Testis (tissue), 2 donors: ENCODE measurements at regions not wholly inside any gene's neighbourhood (a gene's known extent, or its start where the extent isn't known, plus 50 kb on each side); places are given as distances from the start of the nearest gene placed in this dataset.
A peak's percentile ranks its signal among the peaks of the same experiment; 100 is the strongest.

Experiments
- DNase-seq: peaks from one replicate; pipeline ENCODE4 v3.0.0-alpha.2; 2019
- H3K27ac ChIP-seq, 2 donors: fragments of 200-600 bp; sonication (generic); one replicate each; pipeline ENCODE4 v1.5.1; 2019
- H3K27me3 ChIP-seq: fragments of 200-600 bp; sonication (generic); one replicate; pipeline ENCODE4 v1.5.1; 2019
- H3K36me3 ChIP-seq: fragments of 200-600 bp; sonication (generic); one replicate; pipeline ENCODE4 v1.5.1; 2017; ENCODE audit warnings: low read depth; ENCODE audit errors: missing control alignments
- H3K4me1 ChIP-seq: fragments of 200-600 bp; sonication (generic); one replicate; pipeline ENCODE4 v1.5.1; 2019
- H3K4me3 ChIP-seq, 2 donors: fragments of 200-600 bp; sonication (generic); one replicate each; pipeline ENCODE4 v1.5.1; 2017 to 2019
- H3K9me3 ChIP-seq: fragments of 200-600 bp; sonication (generic); one replicate; pipeline ENCODE4 v1.5.1; 2017
- POLR2A ChIP-seq: fragments of 450-650 bp; IDR thresholded peaks from one replicate; pipeline ENCODE4 v1.6.1; 2017; ENCODE audit warnings: antibody characterized with exemption, mild to moderate bottlenecking, moderate library complexity
- WGBS, 2 donors: methylation state at CpG; one replicate each; pipeline ENCODE4 v1.1.5; 2018; 5-methylcytosine and 5-hydroxymethylcytosine counted together
- intact Hi-C: fragments of 100-400 bp; cut with DNase I; formaldehyde crosslinking; loops from one replicate; pipeline ENCODE4 v1.15.1; 2023; ENCODE audit warnings: low total_unique reads
- TF ChIP-seq, protein P1 (sequence below), 3 experiments: fragments of 450-650 bp in 2 of 3; fragments of 200-600 bp in 1 of 3; sonication (generic) in 1 of 3; IDR thresholded peaks; one replicate each; pipeline ENCODE4 v1.5.1; 2016 to 2019; ENCODE audit warnings: antibody characterized with exemption in 3 of 3, mild to moderate bottlenecking in 2 of 3, moderate library complexity in 1 of 3

- intact Hi-C loops: no loop called here
- H3K4me1 ChIP-seq: no peaks in the 10 kb centered on the region
- peak; percentile 80 for DNase-seq
- H3K9me3 ChIP-seq: no peaks in the 10 kb centered on the region
- no peak overlapping the region for H3K27ac ChIP-seq
- no peak overlapping the region for H3K4me3 ChIP-seq
- whole genome bisulfite sequencing, 2 donors: 18 to 22% methylated on average over 6 of the region's 6 CpGs
- no peaks in the 10 kb centered on the region for H3K36me3 ChIP-seq
- no peak for TF ChIP-seq POLR2A
- TF ChIP-seq, protein P1, sequence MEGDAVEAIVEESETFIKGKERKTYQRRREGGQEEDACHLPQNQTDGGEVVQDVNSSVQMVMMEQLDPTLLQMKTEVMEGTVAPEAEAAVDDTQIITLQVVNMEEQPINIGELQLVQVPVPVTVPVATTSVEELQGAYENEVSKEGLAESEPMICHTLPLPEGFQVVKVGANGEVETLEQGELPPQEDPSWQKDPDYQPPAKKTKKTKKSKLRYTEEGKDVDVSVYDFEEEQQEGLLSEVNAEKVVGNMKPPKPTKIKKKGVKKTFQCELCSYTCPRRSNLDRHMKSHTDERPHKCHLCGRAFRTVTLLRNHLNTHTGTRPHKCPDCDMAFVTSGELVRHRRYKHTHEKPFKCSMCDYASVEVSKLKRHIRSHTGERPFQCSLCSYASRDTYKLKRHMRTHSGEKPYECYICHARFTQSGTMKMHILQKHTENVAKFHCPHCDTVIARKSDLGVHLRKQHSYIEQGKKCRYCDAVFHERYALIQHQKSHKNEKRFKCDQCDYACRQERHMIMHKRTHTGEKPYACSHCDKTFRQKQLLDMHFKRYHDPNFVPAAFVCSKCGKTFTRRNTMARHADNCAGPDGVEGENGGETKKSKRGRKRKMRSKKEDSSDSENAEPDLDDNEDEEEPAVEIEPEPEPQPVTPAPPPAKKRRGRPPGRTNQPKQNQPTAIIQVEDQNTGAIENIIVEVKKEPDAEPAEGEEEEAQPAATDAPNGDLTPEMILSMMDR (IDR thresholded peaks at IDR 0.05): peak; percentile 15 to 73 (median 39)
- no peaks in the 10 kb centered on the region for H3K27me3 ChIP-seq
These were observed 951.6 kb downstream of the ANKRD7 start for GRCh38 chr7:119175911-119176627.

DNA sequence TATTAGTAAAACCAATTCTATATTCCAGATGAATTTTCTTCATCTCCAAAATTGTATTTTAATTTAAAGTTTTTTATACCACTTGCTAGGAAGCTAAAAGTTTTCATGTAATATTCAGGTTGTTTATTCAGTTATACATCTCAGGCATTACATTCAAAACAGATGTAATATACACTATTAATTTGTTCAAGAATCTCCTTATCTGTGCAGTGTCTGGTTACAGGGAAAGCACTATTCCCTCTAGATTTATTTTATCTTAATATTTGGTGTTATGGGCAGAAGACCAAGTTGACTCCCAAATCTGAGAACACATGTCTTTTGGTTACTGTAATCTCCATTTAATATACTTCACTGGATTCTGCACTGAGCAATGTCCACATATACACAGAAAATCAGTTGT is 953.4 kb downstream of the ANKRD7 start:
- no peaks in the 10 kb centered on the region for H3K4me1 ChIP-seq
- H3K9me3 ChIP-seq: no peaks in the 10 kb centered on the region
- H3K27ac ChIP-seq: no peak overlapping the region
- H3K27me3 ChIP-seq: no peaks in the 10 kb centered on the region
- TF ChIP-seq POLR2A: no peak
- TF ChIP-seq, protein P1 (IDR thresholded peaks at IDR 0.05): no peak
- no peak for DNase-seq
- H3K4me3 ChIP-seq: no peak overlapping the region
- intact Hi-C loops: no loop called here
- no peaks in the 10 kb centered on the region for H3K36me3 ChIP-seq

- H3K4me1 ChIP-seq: no peaks in the 10 kb centered on the region
- no peaks in the 10 kb centered on the region for H3K27me3 ChIP-seq
- no peaks in the 10 kb centered on the region for H3K9me3 ChIP-seq
- WGBS, 2 donors: 96 to 97% methylated on average over 4 of the region's 4 CpGs
- no peak overlapping the region for H3K27ac ChIP-seq
- no peaks in the 10 kb centered on the region for H3K36me3 ChIP-seq
- intact Hi-C loops: no loop called here
- TF ChIP-seq POLR2A: no peak
- TF ChIP-seq, protein P1 (IDR thresholded peaks at IDR 0.05): no peak
- DNase-seq: no peak
- H3K4me3 ChIP-seq: no peak overlapping the region
These were observed 959.8 kb downstream of the ANKRD7 start for GRCh38 chr7:119184124-119184788.

- Histone ChIP-seq H3K9me3 (no peaks in the 10 kb centered on the region), H3K4me3 (no peak overlapping the region), H3K27ac (no peak overlapping the region), H3K27me3 (no peaks in the 10 kb centered on the region), H3K4me1 (no peaks in the 10 kb centered on the region), H3K36me3 (no peaks in the 10 kb centered on the region)
- WGBS, 2 donors: 77 to 85% methylated on average over 2 of the region's 2 CpGs
- no peak for TF ChIP-seq POLR2A
- TF ChIP-seq, protein P1 (IDR thresholded peaks at IDR 0.05): no peak
- DNase-seq: no peak
- intact Hi-C loops: no loop called here
These were observed 971.7 kb downstream of the ANKRD7 start for GRCh38 chr7:119196183-119196582.
